HepG2 (cell line): ENCODE measurements at regions not wholly inside any gene's neighbourhood (a gene's known extent, or its start where the extent isn't known, plus 50 kb on each side); places are given as distances from the start of the nearest gene placed in this dataset.

ENCODE experiments used
- KDM2A ChIP-seq: sonication (generic); formaldehyde crosslinking; IDR thresholded peaks from 2 replicates; pipeline ENCODE4 v1.4.0; 2020; ENCODE audit warnings: low read depth, missing genetic modification reagents, borderline replicate concordance
- PRMT3 ChIP-seq: sonication (generic); formaldehyde crosslinking; IDR thresholded peaks from 2 replicates; pipeline ENCODE4 v1.8.1; 2022; ENCODE audit warnings: low read depth, mild to moderate bottlenecking, moderate library complexity, missing genetic modification reagents, borderline replicate concordance
- ZNF274 ChIP-seq: sonication (generic); formaldehyde crosslinking; IDR thresholded peaks from 2 replicates; pipeline ENCODE4 v1.5.1; 2020; ENCODE audit warnings: mild to moderate bottlenecking, missing genetic modification reagents
- TF ChIP-seq, protein P1 (sequence below): sonication (generic); formaldehyde crosslinking; IDR thresholded peaks from 2 replicates; pipeline ENCODE4 v1.4.0; 2020; ENCODE audit warnings: missing genetic modification reagents

DNA sequence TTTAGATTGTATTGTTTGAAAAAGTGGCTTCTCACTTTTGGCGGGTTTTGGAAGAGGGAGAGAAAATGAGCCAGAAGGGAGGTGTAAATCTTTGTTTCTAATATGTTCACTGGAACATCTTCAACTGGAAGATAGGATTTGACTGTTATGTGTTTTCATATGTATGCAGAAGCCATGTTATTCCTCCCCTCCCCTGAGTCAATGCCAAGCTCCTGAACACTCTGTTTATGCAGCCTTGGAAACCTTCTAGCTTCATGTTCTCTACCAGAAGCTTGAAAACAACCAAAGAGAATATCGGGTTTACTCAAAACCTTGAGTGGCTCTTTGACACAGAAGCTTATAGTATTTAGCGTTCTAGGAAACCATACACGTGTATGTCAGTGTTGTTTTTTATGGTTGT lies 279.1 kb downstream of the PRL start:
- no peak for TF ChIP-seq PRMT3 (CRISPR knock-in tag)
- TF ChIP-seq KDM2A (CRISPR knock-in tag), result no peak
- TF ChIP-seq, protein P1, sequence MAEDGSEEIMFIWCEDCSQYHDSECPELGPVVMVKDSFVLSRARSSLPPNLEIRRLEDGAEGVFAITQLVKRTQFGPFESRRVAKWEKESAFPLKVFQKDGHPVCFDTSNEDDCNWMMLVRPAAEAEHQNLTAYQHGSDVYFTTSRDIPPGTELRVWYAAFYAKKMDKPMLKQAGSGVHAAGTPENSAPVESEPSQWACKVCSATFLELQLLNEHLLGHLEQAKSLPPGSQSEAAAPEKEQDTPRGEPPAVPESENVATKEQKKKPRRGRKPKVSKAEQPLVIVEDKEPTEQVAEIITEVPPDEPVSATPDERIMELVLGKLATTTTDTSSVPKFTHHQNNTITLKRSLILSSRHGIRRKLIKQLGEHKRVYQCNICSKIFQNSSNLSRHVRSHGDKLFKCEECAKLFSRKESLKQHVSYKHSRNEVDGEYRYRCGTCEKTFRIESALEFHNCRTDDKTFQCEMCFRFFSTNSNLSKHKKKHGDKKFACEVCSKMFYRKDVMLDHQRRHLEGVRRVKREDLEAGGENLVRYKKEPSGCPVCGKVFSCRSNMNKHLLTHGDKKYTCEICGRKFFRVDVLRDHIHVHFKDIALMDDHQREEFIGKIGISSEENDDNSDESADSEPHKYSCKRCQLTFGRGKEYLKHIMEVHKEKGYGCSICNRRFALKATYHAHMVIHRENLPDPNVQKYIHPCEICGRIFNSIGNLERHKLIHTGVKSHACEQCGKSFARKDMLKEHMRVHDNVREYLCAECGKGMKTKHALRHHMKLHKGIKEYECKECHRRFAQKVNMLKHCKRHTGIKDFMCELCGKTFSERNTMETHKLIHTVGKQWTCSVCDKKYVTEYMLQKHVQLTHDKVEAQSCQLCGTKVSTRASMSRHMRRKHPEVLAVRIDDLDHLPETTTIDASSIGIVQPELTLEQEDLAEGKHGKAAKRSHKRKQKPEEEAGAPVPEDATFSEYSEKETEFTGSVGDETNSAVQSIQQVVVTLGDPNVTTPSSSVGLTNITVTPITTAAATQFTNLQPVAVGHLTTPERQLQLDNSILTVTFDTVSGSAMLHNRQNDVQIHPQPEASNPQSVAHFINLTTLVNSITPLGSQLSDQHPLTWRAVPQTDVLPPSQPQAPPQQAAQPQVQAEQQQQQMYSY, result no peak
- TF ChIP-seq ZNF274 (CRISPR knock-in tag), result no peak
